ENCODE measurements at regions not wholly inside any gene's neighbourhood (a gene's known extent, or its start where the extent isn't known, plus 50 kb on each side); places are given as distances from the start of the nearest gene placed in this dataset.

DNA sequence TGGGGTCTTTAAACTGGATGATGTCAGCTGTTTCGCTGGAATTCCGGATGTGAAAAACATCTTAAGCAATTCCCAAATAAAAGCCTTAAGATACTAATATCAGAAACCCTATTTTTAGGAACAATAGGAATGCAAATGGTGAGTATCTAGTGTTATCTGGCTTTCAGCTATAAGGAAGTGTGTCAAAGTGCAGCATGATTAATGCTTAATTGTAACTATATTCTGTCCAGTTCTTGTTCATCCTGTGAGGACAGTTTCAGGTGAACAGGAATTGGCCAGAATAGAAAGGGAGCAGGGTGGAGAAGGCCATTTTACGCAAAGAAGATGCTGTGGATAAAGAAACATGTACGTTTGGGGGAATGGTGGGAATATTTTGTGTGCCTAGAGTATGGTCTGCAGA, 108.2 kb downstream of the RASSF10 start:
- Histone ChIP-seq H3K27ac (ENCODE audit: low read depth, low read length, severe bottlenecking) (no peak overlapping the region), H3K9me3 (ENCODE audit: control insufficient read depth, low read length) (no peaks in the 10 kb centered on the region), H3K36me3 (ENCODE audit: control insufficient read depth, insufficient read depth, low read length) (no peaks in the 10 kb centered on the region), H3K4me3 (ENCODE audit: extremely low read depth, insufficient read depth, low read length, poor library complexity, severe bottlenecking) (no peak overlapping the region), H3K4me1 (ENCODE audit: control insufficient read depth, insufficient read depth, low read length, poor library complexity, severe bottlenecking) (peaks cover 21% of the 10 kb centered on the region)
- WGBS, 2 experiments (ENCODE audit: insufficient coverage in 2 of 2), result 0% methylated on average over 2 of the region's 4 CpGs

DNA sequence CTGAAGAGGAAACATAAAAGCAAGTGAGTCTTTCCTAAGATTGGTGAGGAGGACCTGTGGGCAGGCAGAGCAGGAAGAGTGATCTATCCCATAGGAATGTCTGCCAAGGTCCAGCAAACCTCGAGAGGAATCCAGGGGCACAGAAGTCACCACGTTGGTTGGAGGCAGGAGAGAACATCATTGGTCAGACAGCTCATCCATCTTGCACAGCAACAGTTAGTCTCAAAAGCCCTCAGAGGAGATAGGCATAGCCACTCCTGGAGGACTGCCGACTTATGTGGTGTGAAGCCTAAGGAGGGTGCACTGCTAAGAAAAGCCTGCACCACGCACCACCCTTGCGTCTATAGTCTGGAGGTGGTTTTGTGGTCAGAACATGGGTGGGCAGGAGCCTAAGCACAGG, 109.1 kb downstream of the RASSF10 start:
- Histone ChIP-seq H3K4me1 (ENCODE audit: control insufficient read depth, insufficient read depth, low read length, poor library complexity, severe bottlenecking) (peaks cover 21% of the 10 kb centered on the region), H3K9me3 (ENCODE audit: control insufficient read depth, low read length) (peaks cover 7% of the 10 kb centered on the region), H3K36me3 (ENCODE audit: control insufficient read depth, insufficient read depth, low read length) (no peaks in the 10 kb centered on the region), H3K4me3 (ENCODE audit: extremely low read depth, insufficient read depth, low read length, poor library complexity, severe bottlenecking) (no peak overlapping the region), H3K27ac (ENCODE audit: low read depth, low read length, severe bottlenecking) (no peak overlapping the region)
- 81 to 84% methylated on average over 3 to 5 of the region's 5 CpGs for WGBS, 2 experiments (ENCODE audit: insufficient coverage in 2 of 2)

DNA sequence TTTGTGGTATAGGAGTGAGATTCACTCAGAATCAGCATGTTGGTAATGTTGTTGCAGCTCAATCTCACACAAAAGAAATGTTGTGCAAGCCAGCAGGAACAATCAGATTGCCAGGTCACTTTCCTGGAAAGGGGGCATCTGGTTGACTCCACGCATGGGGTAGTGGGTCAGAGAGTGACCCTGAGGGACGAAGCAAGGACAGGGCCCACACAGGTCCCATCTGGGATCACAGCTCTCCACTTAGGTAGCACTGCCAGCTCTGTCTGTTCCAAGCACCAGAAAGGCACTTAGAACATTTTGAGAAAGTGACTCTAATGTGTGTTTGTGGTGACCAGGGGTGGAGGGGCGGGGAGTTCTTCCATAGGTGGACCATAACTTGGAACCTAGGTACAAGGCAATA, 109.5 kb downstream of the RASSF10 start:
- H3K36me3 ChIP-seq (ENCODE audit: control insufficient read depth, insufficient read depth, low read length), result no peaks in the 10 kb centered on the region
- no peak overlapping the region for H3K4me3 ChIP-seq (ENCODE audit: extremely low read depth, insufficient read depth, low read length, poor library complexity, severe bottlenecking)
- H3K9me3 ChIP-seq (ENCODE audit: control insufficient read depth, low read length), result peaks cover 8% of the 10 kb centered on the region
- WGBS, 2 experiments (ENCODE audit: insufficient coverage in 2 of 2), result 91 to 97% methylated on average over 2 to 3 of the region's 3 CpGs
- no peak overlapping the region for H3K27ac ChIP-seq (ENCODE audit: low read depth, low read length, severe bottlenecking)
- peaks cover 21% of the 10 kb centered on the region for H3K4me1 ChIP-seq (ENCODE audit: control insufficient read depth, insufficient read depth, low read length, poor library complexity, severe bottlenecking)

DNA sequence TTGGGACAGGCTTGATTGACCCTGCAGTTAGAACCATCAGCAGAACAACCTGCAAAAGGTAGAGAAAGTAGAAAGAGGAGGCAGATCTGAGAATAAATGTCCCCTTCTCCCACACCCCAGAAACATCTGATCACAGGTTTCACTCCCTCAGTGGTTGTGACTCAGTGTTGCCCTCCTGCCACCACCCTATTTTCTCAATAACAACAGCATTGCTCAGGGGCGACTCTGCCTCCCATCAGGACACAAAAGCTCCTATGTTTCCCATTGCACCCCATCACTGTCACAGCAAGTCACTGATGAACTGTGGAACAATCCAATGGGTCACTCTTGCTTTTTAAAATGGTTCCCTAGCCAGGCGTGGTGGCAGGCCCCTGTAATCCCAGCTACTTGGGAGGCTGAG, 110.2 kb downstream of the RASSF10 start:
- 83 to 100% methylated on average over 2 of the region's 2 CpGs for WGBS, 2 experiments (ENCODE audit: insufficient coverage in 2 of 2)

GRCh38 chr11:13119941-13120520, 110.9 kb downstream of the RASSF10 start:
- Histone ChIP-seq H3K36me3 (ENCODE audit: control insufficient read depth, insufficient read depth, low read length) (no peaks in the 10 kb centered on the region), H3K4me1 (ENCODE audit: control insufficient read depth, insufficient read depth, low read length, poor library complexity, severe bottlenecking) (peaks cover 15% of the 10 kb centered on the region), H3K4me3 (ENCODE audit: extremely low read depth, insufficient read depth, low read length, poor library complexity, severe bottlenecking) (no peak overlapping the region), H3K9me3 (ENCODE audit: control insufficient read depth, low read length) (peaks cover 8% of the 10 kb centered on the region), H3K27ac (ENCODE audit: low read depth, low read length, severe bottlenecking) (no peak overlapping the region)
- 70 to 89% methylated on average over 1 of the region's 1 CpG for WGBS, 2 experiments (ENCODE audit: insufficient coverage in 2 of 2)

More for the DNA sequence above, 110.2 kb downstream of the RASSF10 start:
- Histone ChIP-seq H3K36me3 (ENCODE audit: control insufficient read depth, insufficient read depth, low read length) (no peaks in the 10 kb centered on the region), H3K4me1 (ENCODE audit: control insufficient read depth, insufficient read depth, low read length, poor library complexity, severe bottlenecking) (peaks cover 21% of the 10 kb centered on the region), H3K9me3 (ENCODE audit: control insufficient read depth, low read length) (peaks cover 8% of the 10 kb centered on the region), H3K27ac (ENCODE audit: low read depth, low read length, severe bottlenecking) (no peak overlapping the region), H3K4me3 (ENCODE audit: extremely low read depth, insufficient read depth, low read length, poor library complexity, severe bottlenecking) (no peak overlapping the region)

DNA sequence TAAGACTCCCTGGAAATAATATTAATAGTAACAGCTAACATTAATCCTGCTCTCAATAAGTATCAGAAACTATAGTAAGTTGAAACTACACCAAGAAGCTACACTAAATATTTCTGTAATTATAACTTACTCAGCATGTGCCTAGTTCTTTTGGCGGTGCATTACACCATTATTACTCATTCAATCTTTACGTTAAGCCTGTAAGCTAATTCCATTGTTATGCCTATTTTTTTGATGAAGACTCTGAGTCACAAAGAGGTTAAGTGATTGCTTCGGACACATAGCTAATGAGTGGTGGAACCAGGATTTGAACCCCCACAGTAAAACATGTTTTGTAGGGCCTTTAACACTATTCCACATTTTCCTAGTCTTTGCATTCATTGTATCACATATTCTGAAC, 111.6 kb downstream of the RASSF10 start:
- Histone ChIP-seq H3K4me3 (ENCODE audit: extremely low read depth, insufficient read depth, low read length, poor library complexity, severe bottlenecking) (no peak overlapping the region), H3K36me3 (ENCODE audit: control insufficient read depth, insufficient read depth, low read length) (no peaks in the 10 kb centered on the region), H3K27ac (ENCODE audit: low read depth, low read length, severe bottlenecking) (no peak overlapping the region), H3K4me1 (ENCODE audit: control insufficient read depth, insufficient read depth, low read length, poor library complexity, severe bottlenecking) (peaks cover 10% of the 10 kb centered on the region), H3K9me3 (ENCODE audit: control insufficient read depth, low read length) (peaks cover 8% of the 10 kb centered on the region)
- WGBS, 2 experiments (ENCODE audit: insufficient coverage in 2 of 2), result 0% methylated on average over 1 of the region's 3 CpGs; no CpG with 5 or more reads in 1 of the 2 experiments

GRCh38 chr11:13126430-13126829, 117.3 kb downstream of the RASSF10 start:
- WGBS, 2 experiments (ENCODE audit: insufficient coverage in 2 of 2), result 80 to 86% methylated on average over 4 to 6 of the region's 7 CpGs
- Histone ChIP-seq H3K4me1 (ENCODE audit: control insufficient read depth, insufficient read depth, low read length, poor library complexity, severe bottlenecking) (no peaks in the 10 kb centered on the region), H3K36me3 (ENCODE audit: control insufficient read depth, insufficient read depth, low read length) (no peaks in the 10 kb centered on the region), H3K9me3 (ENCODE audit: control insufficient read depth, low read length) (peaks cover 8% of the 10 kb centered on the region), H3K27ac (ENCODE audit: low read depth, low read length, severe bottlenecking) (no peak overlapping the region), H3K4me3 (ENCODE audit: extremely low read depth, insufficient read depth, low read length, poor library complexity, severe bottlenecking) (no peak overlapping the region)

GRCh38 chr11:13127161-13127560, 118.0 kb downstream of the RASSF10 start:
- H3K4me1 ChIP-seq (ENCODE audit: control insufficient read depth, insufficient read depth, low read length, poor library complexity, severe bottlenecking), result no peaks in the 10 kb centered on the region
- no peaks in the 10 kb centered on the region for H3K36me3 ChIP-seq (ENCODE audit: control insufficient read depth, insufficient read depth, low read length)
- WGBS, 2 experiments (ENCODE audit: insufficient coverage in 2 of 2), result 83 to 100% methylated on average over 1 to 2 of the region's 2 CpGs
- H3K27ac ChIP-seq (ENCODE audit: low read depth, low read length, severe bottlenecking), result no peak overlapping the region
- H3K9me3 ChIP-seq (ENCODE audit: control insufficient read depth, low read length), result peaks cover 8% of the 10 kb centered on the region
- H3K4me3 ChIP-seq (ENCODE audit: extremely low read depth, insufficient read depth, low read length, poor library complexity, severe bottlenecking), result no peak overlapping the region

DNA sequence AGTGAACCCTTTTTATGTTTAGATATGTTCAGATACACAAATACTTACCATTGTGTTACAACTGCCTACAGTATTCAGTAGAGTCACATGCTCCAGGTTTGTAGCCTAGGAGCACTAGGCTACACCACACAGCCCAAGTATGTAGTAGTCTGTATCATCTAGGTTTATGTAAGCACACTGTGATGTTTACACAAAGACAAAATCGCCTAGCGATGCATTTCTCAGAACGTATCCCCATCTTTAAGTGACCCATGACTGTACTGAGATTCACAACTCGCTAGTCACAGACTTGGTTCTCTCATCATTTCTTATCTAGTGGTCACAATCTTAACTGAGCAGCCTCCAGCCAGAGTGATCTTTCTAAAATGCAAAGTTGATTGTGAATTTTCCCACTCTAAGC, 119.2 kb downstream of the RASSF10 start:
- no peaks in the 10 kb centered on the region for H3K36me3 ChIP-seq (ENCODE audit: control insufficient read depth, insufficient read depth, low read length)
- no peak overlapping the region for H3K27ac ChIP-seq (ENCODE audit: low read depth, low read length, severe bottlenecking)
- no peaks in the 10 kb centered on the region for H3K9me3 ChIP-seq (ENCODE audit: control insufficient read depth, low read length)
- no peak overlapping the region for H3K4me3 ChIP-seq (ENCODE audit: extremely low read depth, insufficient read depth, low read length, poor library complexity, severe bottlenecking)
- no peaks in the 10 kb centered on the region for H3K4me1 ChIP-seq (ENCODE audit: control insufficient read depth, insufficient read depth, low read length, poor library complexity, severe bottlenecking)
- WGBS, 2 experiments (ENCODE audit: insufficient coverage in 2 of 2), result 93 to 100% methylated on average over 4 of the region's 4 CpGs

GRCh38 chr11:13134066-13134465, 125.0 kb downstream of the RASSF10 start:
- no peaks in the 10 kb centered on the region for H3K36me3 ChIP-seq (ENCODE audit: control insufficient read depth, insufficient read depth, low read length)
- H3K27ac ChIP-seq (ENCODE audit: low read depth, low read length, severe bottlenecking), result no peak overlapping the region
- 78 to 100% methylated on average over 2 to 3 of the region's 3 CpGs for WGBS, 2 experiments (ENCODE audit: insufficient coverage in 2 of 2)
- H3K4me3 ChIP-seq (ENCODE audit: extremely low read depth, insufficient read depth, low read length, poor library complexity, severe bottlenecking), result no peak overlapping the region
- H3K4me1 ChIP-seq (ENCODE audit: control insufficient read depth, insufficient read depth, low read length, poor library complexity, severe bottlenecking), result peaks cover 22% of the 10 kb centered on the region
- no peaks in the 10 kb centered on the region for H3K9me3 ChIP-seq (ENCODE audit: control insufficient read depth, low read length)

- Histone ChIP-seq H3K36me3 (ENCODE audit: control insufficient read depth, insufficient read depth, low read length) (no peaks in the 10 kb centered on the region), H3K27ac (ENCODE audit: low read depth, low read length, severe bottlenecking) (peak overlapping the region; percentile 95), H3K9me3 (ENCODE audit: control insufficient read depth, low read length) (no peaks in the 10 kb centered on the region), H3K4me3 (ENCODE audit: extremely low read depth, insufficient read depth, low read length, poor library complexity, severe bottlenecking) (no peak overlapping the region), H3K4me1 (ENCODE audit: control insufficient read depth, insufficient read depth, low read length, poor library complexity, severe bottlenecking) (peaks cover 24% of the 10 kb centered on the region)
- WGBS, 2 experiments (ENCODE audit: insufficient coverage in 2 of 2), result 90 to 100% methylated on average over 1 to 2 of the region's 2 CpGs
Observed at GRCh38 chr11:13134886-13135285, 125.8 kb downstream of the RASSF10 start.
